HG03159 (cell line): ENCODE measurements at regions not wholly inside any gene's neighbourhood (a gene's known extent, or its start where the extent isn't known, plus 50 kb on each side); places are given as distances from the start of the nearest gene placed in this dataset.
"Not testable (repeated sequence)": the region's sequence is repeated elsewhere in the genome, so short reads cannot be mapped to it uniquely, and the experiment has no call there.

ENCODE experiments used
- ATAC-seq: cut with Tn5 transposase; IDR thresholded peaks from one replicate; pipeline ENCODE4 v1.9.1; 2021; ENCODE audit warnings: mild to moderate bottlenecking, moderate library complexity; ENCODE audit not compliant: unreplicated experiment

GRCh38 chr5:67989456-67989855 lies 226.1 kb upstream of the PIK3R1 start:
- no peak for ATAC-seq

- no peak for ATAC-seq
These were observed 228.8 kb upstream of the PIK3R1 start for GRCh38 chr5:67986761-67987160.

GRCh38 chr5:67985686-67986387 lies 229.7 kb upstream of the PIK3R1 start:
- no peak for ATAC-seq

- ATAC-seq, result no peak
These were observed 231.0 kb upstream of the PIK3R1 start for GRCh38 chr5:67984546-67984945.

- ATAC-seq, result no peak
These were observed 232.1 kb upstream of the PIK3R1 start for GRCh38 chr5:67983251-67984110.

GRCh38 chr5:67982160-67982559 lies 233.4 kb upstream of the PIK3R1 start:
- not testable (repeated sequence) for ATAC-seq

GRCh38 chr5:67978171-67978570 lies 237.4 kb upstream of the PIK3R1 start:
- ATAC-seq, result no peak

GRCh38 chr5:67976891-67977601 lies 238.5 kb upstream of the PIK3R1 start:
- ATAC-seq, result no peak

- no peak for ATAC-seq
These were observed 239.4 kb upstream of the PIK3R1 start for GRCh38 chr5:67976181-67976580.

- no peak for ATAC-seq
These were observed 241.1 kb upstream of the PIK3R1 start for GRCh38 chr5:67974471-67974870.

GRCh38 chr5:67974054-67974453 lies 241.5 kb upstream of the PIK3R1 start:
- ATAC-seq, result no peak

GRCh38 chr5:67971971-67972821 lies 243.4 kb upstream of the PIK3R1 start:
- no peak for ATAC-seq

GRCh38 chr5:67971223-67971830 lies 244.2 kb upstream of the PIK3R1 start:
- ATAC-seq, result no peak

- ATAC-seq, result no peak
These were observed 245.9 kb upstream of the PIK3R1 start for GRCh38 chr5:67969631-67970030.

GRCh38 chr5:67969176-67969575 lies 246.4 kb upstream of the PIK3R1 start:
- ATAC-seq, result no peak

GRCh38 chr5:67966712-67967111 lies 248.8 kb upstream of the PIK3R1 start:
- no peak for ATAC-seq

- no peak for ATAC-seq
These were observed 250.9 kb upstream of the PIK3R1 start for GRCh38 chr5:67964619-67965018.

GRCh38 chr5:67963789-67964519 lies 251.6 kb upstream of the PIK3R1 start:
- no peak for ATAC-seq

- no peak for ATAC-seq
These were observed 254.6 kb upstream of the PIK3R1 start for GRCh38 chr5:67960939-67961338.

GRCh38 chr5:67957374-67957773 lies 258.2 kb upstream of the PIK3R1 start:
- no peak for ATAC-seq
